Ureter (tissue), 1 donor: ENCODE measurements at regions not wholly inside any gene's neighbourhood (a gene's known extent, or its start where the extent isn't known, plus 50 kb on each side); places are given as distances from the start of the nearest gene placed in this dataset.
"Not testable (repeated sequence)": the region's sequence is repeated elsewhere in the genome, so short reads cannot be mapped to it uniquely, and the experiment has no call there.

ENCODE experiments used
- DNase-seq: peaks from one replicate; pipeline ENCODE4 v3.0.0-alpha.2; 2020; ENCODE audit warnings: low spot score
- donor health status: DM: yes; HTN: yes; CAD: no.

DNA sequence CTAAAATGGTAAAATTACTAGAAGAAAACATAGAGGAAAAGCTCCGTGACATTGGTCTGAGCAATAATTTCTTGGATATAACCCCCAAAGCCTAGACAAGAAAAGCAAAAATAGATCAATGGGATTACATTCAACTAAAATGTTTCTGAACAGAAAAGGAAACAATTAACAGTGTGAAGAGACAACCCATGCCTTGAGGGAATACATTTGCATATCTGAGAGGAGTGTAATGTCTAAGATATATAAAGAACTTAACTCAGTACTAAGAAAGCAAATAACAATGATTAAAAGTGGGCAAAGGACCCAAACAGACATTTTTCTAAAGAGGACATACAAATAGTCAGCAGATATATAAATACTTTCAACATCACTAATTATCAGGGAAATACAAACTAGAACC, 206.2 kb downstream of the VAPA start:
- DNase-seq = no peak

DNA sequence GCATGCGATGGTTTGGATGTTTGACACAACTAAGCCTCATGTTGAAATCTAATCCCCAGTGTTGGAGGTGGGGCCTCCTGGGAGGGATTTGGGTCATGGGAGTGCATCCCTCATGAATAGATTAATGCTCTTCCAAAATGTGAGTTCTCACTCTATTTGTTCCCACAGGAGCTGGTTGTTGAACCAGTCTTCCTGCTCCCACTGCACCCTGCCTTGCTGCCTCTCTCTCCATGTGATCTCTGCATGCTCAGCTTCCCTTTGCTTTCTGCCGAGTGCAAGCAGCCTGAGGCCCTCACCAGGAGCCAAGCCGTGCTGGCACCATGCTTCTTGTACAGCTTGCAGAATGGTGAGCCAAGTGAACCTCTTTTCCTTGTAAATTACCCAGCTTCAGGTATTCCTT, 206.8 kb downstream of the VAPA start:
- DNase-seq = no peak

DNA sequence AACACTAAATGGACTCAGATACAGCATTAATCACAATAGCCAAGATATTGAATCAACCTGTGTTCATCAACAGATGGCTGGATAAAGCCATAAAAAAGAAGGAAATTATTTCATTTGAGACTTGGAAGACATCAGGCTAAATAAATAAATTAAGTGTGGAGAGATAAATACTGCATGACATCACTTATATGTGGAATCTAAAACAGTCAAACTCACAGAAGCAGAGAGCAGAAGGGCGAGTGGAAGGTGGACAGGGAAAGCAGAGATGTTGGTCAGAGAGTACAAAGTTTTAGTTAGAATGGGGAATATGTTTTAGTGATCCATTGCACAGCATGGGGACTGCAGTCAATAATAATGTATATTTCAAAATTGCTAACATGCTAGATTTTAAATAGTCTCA, 207.2 kb downstream of the VAPA start:
- DNase-seq = no peak

DNA sequence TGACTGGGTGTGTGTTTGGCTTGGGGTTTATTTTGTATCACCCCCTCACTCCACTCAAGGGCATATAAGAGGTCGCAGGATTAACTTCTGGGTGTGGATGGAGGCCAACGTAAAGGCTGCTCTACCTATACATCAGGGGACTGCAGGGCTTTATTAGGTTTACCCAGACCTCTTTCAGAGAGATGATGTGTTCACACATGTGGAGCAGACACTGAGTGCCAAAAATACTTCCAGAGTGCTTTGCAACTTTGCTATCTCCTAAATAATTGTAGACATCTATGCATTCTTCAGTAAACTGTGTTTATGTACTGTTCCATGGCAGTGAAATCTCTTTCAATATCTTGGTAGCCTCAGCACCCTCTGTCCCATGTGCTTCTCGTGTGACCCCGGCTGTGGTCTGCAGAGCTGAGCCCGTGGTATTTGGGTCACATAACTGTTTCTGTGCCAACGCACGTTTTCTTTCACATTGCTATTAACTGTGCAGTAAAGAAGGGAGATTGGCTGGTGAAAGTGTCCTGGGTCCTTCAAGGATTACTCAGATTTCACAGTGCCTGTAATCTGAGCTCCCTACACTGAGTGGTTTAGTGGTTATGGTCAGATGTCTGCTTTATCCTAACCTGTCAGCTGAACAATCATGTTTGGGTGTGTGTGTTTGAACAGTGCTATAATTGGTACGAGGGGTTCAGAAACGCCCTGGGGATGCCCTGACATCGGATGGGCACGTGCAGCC, 208.1 kb downstream of the VAPA start:
- DNase-seq = no peak

DNA sequence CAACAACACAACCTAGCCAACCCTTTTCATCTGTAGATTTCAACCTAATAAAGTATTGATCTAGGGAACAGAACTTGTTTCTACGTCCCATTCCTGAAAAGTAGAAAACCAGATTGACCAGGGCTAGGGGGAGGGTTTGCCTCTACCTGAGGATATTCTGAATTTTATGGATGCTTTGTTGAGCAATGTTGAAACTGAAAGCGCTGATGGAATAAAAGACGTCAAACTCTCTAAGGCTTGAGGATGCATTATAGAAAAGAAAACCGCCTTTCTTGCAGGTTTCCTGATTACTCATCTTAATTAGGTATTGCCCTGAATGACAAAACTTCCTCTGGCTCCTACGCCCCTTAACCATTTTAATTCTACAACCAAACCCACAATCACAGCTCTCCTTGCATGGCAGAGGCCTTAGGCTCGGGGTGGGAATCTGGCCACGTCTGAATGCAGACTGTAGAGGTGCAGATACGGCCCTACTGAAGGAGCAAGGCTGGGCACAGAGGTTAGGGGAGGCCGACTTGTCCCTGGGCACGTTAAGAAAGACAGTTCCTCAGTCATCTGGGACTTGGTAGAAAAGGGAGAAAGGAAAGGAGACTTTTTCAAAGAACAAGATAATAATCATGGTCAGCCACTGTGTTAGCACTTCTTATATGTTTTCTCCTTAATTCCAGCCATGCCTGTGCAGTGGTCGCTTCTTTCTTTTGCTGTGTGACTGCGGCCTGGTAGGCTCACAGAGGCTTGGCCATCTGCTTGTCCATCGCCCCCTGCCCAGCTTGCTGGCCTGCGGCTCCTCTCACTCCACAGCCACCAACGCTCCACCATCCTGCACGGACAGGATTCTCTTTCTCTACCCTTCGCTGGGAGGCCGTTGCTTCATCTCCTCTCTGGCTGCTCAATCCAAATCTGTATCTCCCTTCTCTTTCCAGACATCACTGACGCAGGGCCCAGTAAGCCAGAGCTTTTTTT, 209.5 kb downstream of the VAPA start:
- no peak for DNase-seq

DNA sequence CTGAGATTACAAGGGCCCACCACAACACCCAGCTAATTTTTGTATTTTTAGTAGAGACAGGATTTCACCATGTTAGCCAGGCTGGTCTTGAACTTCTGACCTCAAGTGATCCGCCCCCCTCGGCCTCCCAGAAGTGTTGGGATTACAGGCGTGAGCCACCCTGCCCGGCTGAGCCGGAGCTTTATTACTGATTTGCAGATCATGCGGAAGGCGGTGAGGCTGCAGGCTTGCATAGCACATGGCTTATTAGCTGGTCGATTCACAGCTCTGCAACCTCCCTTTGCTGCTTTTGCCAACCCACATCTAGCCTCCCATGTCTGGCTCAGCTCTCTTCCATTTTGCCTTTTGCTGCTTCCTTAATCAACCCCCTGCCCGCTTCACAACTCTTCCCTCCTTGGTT, 210.3 kb downstream of the VAPA start:
- no peak for DNase-seq

DNA sequence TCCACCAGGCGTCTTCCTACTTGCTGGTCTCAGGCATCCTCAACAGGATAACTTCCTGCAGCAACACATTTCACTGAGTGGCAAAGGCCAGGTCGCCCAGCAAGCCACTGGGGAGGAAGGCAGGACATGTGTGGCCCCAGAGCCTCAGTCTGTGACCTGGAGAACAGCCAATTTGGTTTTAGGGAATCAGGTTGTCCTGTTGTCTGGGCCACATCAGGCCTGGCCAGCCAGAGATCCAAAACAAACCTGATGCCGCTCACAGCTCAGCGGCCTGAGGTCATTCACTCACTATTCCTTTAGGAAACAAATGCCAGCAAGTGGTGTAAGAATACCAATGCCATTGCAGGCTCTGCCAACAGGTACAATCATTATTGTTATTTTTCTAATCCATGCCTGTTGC, 210.7 kb downstream of the VAPA start:
- no peak for DNase-seq

DNA sequence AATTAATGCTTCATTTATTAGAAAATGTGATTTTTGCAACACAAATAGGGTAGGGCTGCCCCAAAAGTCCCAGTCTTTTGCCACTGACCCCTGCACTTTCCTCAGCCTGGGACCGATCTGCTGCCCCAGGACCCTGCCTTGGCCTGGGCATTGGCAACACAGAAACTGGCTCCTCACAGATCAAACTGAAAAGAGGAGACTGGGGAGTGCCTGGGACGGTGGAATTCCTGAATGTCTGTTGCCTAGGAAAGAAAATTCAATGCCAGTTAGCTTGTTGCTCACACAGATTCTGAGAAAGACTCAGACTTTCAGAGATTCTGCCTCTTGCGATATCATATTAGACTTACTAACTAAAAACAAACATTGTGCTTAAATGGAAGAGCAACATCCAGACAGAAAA, 211.2 kb downstream of the VAPA start:
- DNase-seq = no peak

DNA sequence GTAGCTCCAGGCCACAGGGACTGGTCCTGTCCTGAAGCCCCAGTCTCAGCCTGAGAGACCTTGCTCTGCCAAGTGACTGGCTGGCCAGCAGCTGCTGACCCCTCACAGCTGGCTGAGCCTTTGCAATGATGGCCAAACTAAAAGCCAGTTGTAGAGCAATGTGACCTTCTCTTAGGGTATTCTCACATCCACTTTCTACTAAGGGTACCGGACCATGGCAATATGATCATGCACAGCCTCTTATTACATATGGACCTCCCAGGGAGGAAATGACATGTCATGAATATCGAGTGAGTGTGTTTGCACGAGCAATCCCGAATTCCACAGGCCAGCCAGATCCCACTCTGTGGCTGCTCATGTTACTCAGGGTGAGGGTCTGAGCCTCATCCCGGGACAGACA, 213.9 kb downstream of the VAPA start:
- no peak for DNase-seq

DNA sequence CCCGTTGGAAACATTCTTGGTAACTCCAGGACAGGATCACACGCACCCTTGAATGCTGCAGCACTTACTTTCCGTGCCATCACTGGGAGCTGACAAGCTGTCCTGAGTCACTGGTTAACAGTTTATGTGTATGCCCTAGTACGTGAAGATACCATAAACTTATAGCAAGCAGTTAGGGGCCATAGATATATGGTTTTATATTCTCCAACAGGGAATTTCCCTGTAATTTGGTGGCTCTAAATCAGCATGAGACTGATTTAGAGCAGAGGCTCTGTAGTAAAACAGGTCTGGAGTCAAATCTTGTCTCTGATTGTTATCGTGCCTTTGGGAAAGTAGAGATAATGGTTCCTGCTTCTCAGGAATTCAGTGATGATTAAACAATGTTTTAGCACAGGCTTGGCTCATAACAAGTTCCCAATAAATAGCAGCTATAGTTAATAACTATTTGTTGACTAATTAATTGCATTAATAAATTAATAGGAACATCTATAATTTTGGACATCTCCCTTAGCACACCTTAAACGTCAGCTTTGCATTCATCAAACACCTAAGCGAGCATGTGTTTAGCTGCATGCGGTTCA, 215.2 kb downstream of the VAPA start:
- no peak for DNase-seq

DNA sequence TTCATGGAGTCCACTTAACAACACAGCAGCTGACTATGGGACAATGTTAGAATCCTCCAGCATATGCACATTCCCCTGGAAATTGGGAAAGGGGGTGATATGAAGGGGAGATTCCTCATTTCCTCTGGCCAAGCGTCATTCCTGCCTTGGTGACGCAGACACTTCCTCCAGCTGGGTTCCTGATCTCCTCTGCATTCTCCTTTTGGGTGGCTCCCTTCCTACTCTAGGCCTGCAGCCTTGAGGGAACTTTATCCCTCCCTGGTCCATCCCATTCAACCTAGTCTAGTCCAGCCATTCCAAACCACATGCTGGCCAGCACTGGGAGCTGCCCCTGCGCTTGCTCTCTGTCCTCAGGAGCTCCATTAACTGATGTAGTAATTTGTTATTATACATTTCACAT, 216.8 kb downstream of the VAPA start:
- no peak for DNase-seq

DNA sequence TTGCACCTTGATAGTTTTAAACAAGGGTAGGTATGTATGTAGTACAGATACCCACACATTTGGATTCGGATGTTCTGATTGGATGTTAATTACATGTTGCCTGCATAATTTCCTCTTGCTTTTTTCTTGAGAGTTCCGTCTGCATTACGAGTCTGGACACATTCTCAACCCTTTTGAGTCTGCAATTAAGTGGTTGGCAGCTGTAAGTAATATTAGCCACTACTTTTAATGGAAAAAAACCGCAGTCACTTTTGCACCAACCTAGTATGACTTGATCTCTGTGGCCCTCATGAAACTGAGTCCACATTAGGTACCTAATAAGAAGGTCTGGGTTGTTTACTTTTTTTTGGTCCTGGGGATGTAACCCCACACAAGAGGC, 217.3 kb downstream of the VAPA start:
- no peak for DNase-seq

DNA sequence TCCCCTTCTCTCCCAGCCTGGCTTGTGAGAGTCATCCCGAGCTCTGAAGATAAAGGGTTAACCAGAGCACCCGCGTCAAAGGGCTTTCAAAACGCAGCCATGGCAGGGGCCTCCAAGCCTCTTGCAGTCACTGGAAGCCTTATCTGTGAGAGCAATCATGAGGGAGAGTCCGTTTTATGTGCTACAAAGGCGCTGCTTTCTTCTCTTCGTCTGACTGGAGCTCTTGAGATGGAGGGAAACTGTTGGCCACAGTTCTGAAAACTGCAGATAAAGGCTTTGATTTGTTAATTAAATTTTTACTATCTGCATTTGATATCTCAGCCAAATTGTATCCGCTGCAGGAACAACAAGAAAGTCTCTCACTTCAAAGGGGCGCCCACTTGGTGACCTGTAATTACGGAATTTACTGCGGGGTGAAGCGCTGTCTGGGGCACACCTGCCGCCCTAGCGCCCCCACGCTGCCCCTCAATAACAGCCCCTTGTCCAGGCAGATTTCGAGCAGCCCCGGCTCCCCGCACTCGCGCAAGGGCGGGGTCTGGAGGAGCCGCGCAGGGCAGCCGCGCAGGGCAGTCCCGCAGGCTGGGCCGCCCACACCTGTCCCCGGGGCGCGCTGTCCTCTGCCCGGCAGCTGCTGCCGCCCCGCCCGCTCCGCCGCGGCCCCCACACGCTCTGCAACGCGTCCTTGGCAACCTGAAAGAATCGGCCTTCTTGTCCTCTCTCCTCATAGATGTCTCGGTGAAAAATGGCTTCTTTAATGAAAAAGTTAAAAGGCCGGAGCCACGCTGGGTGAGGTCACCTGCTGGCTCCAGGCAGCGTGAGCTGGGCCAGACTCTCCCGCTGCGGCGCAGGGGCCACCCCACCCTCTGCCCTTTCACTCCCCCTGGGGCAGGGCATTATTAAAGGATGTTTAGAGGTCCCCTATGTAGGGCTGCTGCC, 217.9 kb downstream of the VAPA start:
- DNase-seq = no peak

DNA sequence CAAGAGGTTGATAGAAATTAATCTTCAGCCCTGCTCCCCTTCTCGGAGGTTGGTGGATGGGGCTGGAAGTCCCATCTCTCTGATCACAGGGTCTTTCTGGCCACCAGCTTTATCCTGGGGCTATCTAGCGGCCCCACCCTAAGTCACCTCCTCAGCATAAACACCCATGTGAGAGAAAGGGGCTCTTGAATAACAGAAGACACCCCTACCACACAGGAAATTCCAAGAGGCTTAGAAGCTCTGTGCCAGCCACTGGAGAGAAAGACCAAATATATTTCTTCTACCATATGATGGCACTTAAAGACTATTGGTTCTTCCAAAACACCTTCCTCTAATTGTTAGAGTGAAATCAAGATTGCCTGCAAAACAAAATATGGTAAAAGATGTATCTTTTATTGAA, 219.7 kb downstream of the VAPA start:
- no peak for DNase-seq

DNA sequence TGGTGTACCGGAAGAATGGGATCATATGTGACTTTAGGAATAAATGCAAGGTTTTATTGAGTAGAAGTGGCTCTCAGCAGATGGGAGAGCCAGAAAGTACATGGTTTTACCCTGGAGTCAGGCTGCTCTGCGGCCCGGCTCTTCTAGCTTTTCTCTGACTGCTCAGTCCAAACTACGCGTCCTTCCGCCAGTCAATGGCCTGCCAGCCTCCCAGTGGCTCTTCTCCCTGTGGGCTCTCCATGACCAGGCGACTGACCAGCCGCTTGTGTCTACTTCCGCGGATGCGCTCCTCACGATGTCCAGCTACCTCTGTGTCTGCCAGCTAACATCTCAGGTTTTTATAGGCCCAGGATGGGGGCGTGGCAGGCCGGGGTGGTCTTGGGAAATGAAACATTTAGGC, 220.4 kb downstream of the VAPA start:
- DNase-seq = no peak

DNA sequence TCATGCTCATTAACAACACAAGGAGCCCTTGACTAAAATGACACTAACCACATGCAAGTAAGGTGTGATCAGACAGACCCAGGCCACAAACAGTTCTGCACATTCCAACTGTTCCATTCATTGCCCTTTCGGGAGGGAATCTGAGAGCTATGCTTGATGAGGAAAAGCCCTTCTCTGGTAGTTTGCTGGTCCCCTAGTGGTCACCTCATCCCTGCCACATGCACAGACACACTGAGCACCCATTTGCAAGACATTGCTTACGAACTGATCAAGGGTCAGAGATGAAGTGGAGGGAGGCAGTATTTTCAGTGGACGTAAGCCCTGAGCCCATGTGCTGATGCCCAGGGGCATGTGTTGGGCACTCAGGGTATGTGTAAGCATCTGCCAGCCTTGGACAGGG, 220.9 kb downstream of the VAPA start:
- not testable (repeated sequence) for DNase-seq

DNA sequence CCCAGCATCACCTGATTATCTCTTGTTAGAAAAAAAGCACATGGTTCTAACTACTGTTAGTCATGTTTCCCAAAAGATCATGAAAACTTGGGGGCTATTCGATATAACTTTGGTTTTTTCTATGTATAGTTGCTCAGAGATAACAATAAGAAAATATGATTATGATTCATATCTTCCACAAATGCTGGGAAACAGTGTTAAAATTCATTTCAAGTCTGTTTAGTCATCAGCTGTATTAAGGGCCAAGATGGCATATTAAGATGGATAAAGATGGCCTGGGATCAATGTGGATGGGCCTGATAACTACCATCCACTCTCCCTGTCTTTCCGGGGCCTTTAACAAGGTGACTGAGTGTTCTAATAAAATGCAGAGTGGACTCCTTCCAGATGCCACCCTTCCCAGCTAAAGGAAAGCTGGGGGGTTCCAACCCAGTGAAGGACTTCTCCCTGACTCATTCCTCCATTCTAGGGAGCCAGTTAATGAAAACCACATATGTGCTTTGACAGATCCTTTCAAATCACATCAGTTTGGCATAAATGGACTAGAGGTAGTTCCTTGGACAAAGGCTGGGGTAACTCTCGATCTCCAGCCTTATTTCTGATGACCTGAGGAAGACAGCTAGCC, 221.6 kb downstream of the VAPA start:
- no peak for DNase-seq

DNA sequence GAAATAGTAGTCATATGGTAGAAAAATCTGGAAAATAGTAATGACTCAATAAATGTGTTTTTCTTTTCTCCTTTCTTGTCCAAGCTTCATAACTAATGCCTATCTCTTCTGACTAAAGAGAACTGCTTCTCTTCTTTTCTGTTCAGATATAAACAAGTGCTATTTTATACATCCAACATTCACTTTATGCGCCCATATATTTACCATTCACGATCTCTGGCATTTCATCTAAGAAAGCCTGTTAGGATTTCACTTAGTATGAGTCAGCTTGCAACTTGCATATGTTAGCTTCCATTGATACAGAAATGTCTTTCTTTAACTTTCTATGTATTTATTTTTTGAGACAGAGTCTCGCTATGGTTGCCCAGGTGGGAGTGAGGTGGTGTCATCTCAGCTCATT, 224.9 kb downstream of the VAPA start:
- DNase-seq = no peak

DNA sequence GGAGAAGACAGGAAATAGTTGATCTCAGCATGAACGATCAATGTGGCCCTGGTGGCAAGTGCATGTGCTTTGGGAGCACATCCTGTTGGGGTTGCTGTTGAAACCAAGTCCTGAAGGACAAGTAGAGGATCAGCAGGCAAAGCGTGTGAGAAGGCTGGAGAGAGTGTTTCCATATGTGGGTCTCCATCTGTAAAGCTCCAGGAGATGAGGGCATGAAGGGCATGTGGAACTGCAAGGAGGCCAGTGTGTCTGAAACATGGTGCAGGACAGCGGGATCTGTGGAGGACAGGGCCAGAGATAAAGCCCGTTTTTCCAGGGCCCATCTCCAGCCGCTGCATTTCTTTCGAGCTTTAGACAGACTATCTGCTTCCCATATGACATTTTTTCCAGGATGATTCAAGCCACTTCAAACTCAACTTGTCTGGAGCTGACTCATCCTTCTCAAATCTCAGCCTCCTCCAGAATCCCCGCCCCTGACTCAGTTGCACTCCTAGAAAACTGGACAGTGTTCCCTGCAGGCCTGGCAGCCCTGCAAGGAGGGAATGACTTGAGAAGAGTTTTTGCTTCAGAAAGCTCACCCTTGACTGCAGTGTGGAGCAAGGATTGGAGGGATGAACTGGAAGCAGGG, 226.1 kb downstream of the VAPA start:
- DNase-seq = no peak

DNA sequence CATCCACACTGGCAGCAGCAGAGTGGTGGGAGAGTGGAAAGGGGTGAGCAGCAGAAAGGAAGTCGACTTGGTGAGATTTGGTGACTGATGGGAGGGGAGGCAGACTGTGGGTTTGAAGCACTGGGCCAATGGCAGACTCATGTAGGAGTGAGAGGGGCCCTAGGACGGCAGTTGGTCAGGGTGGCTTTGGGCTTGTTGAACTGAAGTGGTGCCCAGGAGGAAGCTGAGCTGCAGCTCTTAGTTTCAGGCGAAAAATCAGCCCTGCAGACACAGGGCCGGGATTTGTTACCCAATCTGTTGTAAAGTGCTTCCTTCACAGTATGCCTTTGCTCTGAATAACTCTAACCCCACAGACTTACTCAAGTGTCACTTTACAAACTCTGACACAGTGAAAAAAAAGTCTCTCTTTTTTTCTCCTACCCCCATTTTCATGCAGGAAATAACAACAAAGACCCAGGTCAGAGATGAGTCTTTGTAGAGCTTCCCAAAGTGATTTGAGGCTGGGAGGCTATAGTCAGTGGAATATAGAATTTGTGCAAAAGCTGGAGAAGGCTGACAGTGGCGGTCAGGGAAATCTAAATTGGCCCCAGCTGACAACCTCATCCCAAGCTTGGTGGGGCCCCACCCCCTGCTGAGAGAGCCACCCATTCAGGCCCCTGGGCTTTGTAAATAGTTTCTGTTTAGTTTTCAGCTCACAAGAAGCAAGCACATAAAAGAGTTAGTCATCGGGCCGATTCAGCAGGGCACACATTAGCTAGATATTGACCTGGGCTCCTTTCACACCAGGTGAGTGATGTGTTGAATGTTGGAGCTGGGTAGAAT, 226.9 kb downstream of the VAPA start:
- DNase-seq = no peak
